AG09319 (cell line): ENCODE measurements at regions not wholly inside any gene's neighbourhood (a gene's known extent, or its start where the extent isn't known, plus 50 kb on each side); places are given as distances from the start of the nearest gene placed in this dataset.

Experiments
- DNase-seq: peaks from one replicate; pipeline ENCODE4 v3.0.0-alpha.2; 2010; ENCODE audit warnings: low read depth; ENCODE audit errors: extremely low read depth
- TF ChIP-seq, protein P1 (sequence below): IDR thresholded peaks from 2 replicates; pipeline ENCODE4 v1.5.1; 2011; ENCODE audit warnings: low read depth, mild to moderate bottlenecking, inconsistent platforms, low read length, moderate library complexity

DNA sequence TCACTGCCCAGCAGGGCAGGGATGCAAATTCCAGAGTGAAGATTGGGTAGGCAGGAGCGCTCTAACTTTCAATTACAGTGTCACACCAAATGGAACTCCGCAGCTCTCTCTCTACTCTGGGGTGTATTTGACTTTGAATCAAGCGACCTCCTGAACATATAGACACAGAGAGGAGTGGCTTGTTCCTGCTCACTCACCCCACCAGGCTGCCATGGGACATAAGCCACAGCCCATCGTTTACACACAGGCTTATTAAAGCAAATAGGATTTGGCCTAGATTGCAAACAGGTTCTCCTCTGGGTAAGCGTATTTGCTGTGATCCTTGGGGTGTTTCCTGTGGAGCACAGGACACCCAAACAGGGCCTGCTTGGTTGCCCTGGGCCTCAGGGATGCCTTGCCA lies 281.6 kb upstream of the CCL2 start:
- TF ChIP-seq, protein P1, sequence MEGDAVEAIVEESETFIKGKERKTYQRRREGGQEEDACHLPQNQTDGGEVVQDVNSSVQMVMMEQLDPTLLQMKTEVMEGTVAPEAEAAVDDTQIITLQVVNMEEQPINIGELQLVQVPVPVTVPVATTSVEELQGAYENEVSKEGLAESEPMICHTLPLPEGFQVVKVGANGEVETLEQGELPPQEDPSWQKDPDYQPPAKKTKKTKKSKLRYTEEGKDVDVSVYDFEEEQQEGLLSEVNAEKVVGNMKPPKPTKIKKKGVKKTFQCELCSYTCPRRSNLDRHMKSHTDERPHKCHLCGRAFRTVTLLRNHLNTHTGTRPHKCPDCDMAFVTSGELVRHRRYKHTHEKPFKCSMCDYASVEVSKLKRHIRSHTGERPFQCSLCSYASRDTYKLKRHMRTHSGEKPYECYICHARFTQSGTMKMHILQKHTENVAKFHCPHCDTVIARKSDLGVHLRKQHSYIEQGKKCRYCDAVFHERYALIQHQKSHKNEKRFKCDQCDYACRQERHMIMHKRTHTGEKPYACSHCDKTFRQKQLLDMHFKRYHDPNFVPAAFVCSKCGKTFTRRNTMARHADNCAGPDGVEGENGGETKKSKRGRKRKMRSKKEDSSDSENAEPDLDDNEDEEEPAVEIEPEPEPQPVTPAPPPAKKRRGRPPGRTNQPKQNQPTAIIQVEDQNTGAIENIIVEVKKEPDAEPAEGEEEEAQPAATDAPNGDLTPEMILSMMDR = no peak
- DNase-seq = no peak

- no peak for DNase-seq
- TF ChIP-seq, protein P1 = no peak
Observed at GRCh38 chr17:33974276-33974675, 280.8 kb upstream of the CCL2 start.

GRCh38 chr17:33976831-33977230 lies 278.3 kb upstream of the CCL2 start:
- TF ChIP-seq, protein P1 = no peak
- no peak for DNase-seq

DNA sequence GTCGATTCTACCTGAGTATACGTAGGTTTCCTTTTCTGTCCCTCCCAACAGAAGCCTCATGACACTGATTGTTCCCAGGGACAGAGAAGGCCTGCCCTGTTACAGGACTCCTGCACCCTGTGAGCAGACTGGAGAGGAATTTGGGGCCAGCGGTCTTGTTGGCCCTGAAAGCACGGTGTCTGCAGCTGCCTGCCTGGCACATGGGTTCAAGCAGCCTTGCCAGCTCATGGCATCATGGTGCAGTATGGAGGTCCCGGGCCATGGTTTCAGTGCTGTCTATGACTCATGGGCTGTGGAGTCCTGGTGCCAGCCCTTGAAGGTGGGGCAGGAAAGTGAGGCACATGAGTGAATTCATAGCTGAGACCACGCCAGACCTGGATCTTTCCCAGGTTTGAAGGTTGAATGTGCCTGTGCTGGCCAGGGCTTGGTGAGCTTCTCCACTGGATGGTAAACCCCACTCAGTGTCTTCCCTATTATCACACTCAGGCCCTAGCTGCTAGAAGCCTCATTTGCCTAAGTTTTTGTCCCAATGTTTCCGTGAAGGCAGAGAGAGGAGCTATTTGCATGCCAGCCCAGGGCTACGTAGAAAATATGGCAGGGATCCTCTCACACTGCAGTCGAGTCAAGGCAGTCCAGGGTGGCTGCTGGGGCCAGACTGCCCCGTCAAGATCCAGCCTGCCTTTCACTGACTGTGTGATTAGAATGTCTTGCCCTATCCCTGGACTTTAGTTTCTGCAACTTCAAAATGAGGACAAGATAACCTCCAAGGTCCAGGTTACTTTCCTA lies 277.2 kb upstream of the CCL2 start:
- TF ChIP-seq, protein P1 = no peak
- DNase-seq = no peak

DNA sequence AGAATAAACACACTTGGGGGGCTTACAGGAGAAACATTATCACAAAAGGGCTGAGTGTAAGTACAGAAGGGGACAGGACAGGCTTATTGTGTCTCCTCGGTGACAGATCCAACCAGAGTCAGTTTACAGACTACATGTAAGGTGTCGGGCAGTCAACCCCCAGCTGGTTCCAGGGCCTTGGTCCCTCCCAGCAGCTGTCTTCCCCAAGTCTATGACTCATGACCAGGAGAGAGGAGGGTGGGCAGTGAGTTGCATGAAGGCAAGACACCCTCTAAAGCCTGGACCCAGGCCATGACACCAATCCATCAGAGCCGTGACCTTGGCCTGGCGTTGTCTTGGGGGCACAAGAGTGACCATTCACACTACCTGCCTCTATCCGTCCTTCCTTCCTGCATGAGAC lies 276.2 kb upstream of the CCL2 start:
- TF ChIP-seq, protein P1 = no peak
- DNase-seq = no peak

DNA sequence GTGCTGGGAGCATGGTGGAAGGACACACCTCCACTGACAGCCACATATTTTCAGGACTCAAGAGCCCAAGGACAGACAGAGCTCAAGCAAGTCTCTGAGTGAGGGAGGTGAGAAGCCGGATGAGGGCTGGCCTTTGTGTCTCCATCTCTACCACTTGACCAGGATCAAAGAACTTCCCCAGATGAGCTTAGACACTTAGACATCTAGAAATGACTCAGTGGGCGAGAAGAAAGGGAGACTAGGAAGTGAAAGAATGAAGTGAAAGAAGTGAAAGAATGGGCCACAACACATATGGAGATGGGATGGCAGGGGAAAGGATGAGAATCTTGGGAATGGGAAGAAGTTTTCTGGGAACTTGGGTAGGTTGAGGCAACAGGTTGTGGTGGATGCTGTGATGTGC lies 274.9 kb upstream of the CCL2 start:
- no peak for DNase-seq
- TF ChIP-seq, protein P1 = no peak

DNA sequence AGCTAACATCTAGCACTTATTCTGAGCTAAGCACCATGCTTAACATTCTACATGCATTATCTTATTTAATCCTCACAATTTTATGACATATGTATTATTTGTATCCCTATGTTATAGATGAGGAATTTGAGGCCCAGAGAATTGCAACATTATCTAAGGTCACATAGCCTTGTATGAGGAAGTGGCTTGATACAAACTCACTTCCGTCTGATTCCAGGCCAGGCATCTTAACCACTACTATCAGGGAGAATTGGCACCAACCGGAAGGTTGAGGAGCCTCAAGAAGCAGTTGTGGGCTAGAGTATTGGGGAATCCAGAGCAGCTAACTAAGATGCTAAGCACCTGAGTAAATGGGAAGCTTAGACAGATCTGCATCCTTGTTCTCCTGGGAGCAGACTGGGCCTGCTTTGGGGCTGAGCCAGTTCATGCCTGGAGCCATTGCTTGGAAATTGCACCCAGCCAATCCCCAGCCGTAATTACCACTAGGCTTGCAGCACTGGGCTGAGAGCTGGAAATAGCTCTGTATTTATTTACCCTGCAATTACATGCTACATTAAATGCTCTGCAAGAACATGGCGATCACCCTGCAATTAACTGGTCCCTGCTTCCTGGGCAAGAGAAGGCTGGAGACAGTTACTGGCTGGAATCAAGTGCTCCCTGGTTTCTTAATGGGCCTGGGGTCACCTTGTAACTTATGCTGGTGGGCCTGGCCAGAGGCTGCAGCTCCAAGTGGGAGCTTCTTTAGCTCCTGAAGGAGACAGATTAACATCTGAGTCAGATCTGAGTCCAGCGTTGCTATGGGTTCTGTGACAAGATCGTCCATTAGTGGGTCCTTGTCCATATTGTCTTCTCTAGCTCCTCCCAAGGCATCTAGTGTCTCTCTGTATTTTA lies 273.1 kb upstream of the CCL2 start:
- no peak for DNase-seq
- TF ChIP-seq, protein P1 = no peak
